GM19468 (cell line): ENCODE measurements at regions not wholly inside any gene's neighbourhood (a gene's known extent, or its start where the extent isn't known, plus 50 kb on each side); places are given as distances from the start of the nearest gene placed in this dataset.
"Not testable (repeated sequence)": the region's sequence is repeated elsewhere in the genome, so short reads cannot be mapped to it uniquely, and the experiment has no call there.

Experiments used
- ATAC-seq: cut with Tn5 transposase; IDR thresholded peaks from one replicate; pipeline ENCODE4 v1.9.1; 2021; ENCODE audit warnings: mild to moderate bottlenecking, moderate library complexity, moderate number of reproducible peaks; ENCODE audit not compliant: unreplicated experiment; ENCODE audit errors: extremely low read depth

GRCh38 chr7:115306586-115306985 lies 384.7 kb downstream of the MDFIC start:
- no peak for ATAC-seq

GRCh38 chr7:115300231-115300870 lies 378.5 kb downstream of the MDFIC start:
- no peak for ATAC-seq

DNA sequence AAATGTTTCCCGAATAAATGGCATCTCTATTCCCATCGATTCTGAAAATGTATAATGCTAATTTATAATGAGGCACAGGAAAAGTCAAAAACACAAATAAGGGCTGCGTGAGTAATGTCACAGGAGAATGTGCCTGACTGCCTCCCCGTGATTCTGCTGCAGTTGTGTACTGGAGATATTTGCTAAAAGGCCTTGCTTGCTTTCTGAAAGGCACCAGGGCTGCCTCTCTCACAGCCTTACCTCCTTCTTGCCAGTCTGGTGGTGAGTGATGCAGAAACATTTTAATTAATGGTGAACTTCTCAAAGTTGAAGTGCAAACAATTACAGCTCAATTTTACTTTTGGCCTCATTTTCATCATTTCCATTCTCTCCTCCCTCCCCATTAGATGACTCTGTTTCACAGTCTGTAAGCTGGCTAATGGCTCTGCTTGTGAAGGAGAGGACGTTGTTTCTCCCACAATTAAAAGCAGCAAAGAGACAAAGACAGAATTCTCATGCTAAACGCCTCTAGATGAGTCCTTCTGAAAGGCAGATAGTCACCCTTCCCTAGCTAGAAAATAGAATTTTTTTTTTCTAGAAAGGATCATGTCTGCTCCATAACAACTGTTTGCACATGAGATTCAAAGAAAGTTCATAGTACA lies 377.6 kb downstream of the MDFIC start:
- ATAC-seq, result no peak

GRCh38 chr7:115297656-115298055 lies 375.8 kb downstream of the MDFIC start:
- no peak for ATAC-seq

DNA sequence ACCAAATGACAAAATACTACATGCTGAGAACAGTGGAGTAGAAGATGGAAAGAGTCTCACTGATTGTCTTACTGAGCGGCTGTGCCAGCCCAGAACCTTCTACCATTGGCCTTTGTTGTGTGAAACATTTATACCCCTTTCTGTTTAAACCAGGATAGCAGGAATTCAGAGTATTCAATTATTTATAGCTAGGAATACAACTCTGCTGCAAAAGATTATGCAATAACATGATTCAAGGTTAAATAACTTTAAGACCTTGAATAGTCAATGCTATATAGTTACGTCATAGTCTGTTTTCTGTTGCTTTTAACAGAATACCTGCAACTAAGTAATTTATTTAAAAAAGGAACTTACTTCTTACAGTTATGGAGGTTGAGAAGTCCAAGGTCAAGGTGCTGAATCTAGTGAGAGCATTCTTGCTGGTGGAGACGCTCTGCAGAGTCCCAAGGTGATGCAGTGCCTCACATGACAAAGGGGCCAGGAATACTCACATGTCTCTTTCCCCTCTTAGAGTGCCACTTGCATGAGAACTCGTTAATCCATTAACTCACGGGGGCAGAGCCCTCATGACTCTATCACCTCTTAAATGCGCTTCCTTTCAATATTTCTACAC lies 371.8 kb downstream of the MDFIC start:
- no peak for ATAC-seq

GRCh38 chr7:115292381-115292780 lies 370.5 kb downstream of the MDFIC start:
- no peak for ATAC-seq

- ATAC-seq, result no peak
Observed at GRCh38 chr7:115289971-115290370, 368.1 kb downstream of the MDFIC start.

DNA sequence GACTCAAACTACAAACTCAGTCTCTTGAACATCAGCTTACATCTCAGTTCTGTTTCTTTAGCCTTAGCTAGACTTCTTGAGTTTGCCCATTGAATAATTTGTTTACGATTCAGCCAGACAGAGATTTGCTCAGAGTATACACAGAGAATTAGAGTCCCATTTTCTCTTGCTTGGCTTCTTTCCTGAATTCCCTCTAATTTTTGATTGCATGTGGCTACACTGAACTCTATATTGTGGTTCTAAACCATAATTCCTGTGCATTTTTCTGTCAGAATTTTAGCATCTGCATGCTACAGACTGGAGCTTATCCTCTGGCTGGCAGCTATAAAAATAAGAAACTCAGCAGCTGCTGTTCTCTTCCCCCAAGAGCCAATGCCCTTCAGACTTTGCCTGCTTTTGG lies 354.9 kb downstream of the MDFIC start:
- ATAC-seq, result no peak

- ATAC-seq, result not testable (repeated sequence)
Observed at GRCh38 chr7:115273855-115274254, 352.0 kb downstream of the MDFIC start.

GRCh38 chr7:115273139-115273772 lies 351.4 kb downstream of the MDFIC start:
- ATAC-seq, result no peak

GRCh38 chr7:115271332-115272235 lies 349.7 kb downstream of the MDFIC start:
- no peak for ATAC-seq

DNA sequence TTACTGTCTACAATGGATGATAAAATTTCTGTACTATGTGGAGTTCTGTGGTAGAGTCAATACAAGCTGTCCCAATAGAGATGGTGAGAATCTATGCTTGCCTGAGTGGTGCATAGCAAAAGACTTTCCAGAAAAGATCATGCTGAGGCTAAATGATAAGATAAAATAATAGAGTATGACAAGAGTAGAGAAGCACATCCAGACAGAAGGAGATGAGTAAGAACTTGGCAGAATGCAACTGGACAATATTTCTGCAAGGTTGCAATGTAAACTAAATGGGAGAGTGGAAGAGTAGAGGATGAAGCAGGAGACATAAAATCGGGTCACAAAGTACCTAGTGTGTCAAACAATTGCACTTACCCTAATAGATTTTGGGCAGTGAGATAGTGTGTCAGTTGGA lies 347.6 kb downstream of the MDFIC start:
- ATAC-seq, result no peak

GRCh38 chr7:115267503-115267902 lies 345.6 kb downstream of the MDFIC start:
- no peak for ATAC-seq

DNA sequence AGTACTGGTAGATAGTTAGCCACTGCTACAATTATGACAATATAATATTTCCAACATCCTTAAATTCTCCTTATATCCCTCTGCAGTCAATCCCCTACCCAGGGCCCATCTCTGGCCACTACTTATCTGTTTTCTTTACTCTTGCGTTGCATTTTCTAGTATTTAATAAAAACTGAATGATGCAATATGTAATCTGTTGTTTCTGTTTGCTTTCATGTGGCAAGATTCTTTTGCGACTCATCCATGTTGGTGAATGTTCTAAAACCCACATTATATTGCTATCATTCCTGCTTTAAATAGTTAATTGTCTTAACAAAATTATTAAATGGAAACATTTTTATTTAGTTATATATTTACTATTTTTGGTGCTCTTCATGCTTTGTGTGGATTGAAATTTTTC lies 338.5 kb downstream of the MDFIC start:
- no peak for ATAC-seq

DNA sequence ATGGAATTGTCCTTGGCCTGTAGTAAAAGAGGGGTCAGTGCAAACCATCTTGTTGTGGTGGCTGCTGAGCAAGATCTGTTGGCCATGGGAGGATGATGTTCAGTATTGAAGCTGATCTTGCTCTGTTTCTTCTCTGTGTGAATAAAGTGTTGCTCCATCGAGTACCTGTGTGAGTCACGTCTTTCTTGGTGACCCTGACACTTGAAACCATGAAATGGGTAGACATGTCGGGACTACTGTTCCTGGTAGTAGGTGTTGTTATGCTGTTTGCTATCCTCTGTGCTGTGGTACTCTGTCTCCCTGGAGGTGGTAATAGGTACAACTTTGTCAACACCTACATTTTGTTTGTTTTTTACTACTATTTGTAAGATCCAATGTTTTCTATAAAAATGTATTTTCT lies 330.6 kb downstream of the MDFIC start:
- ATAC-seq, result no peak

- no peak for ATAC-seq
Observed at GRCh38 chr7:115249080-115249479, 327.2 kb downstream of the MDFIC start.

GRCh38 chr7:115241151-115241550 lies 319.3 kb downstream of the MDFIC start:
- ATAC-seq, result no peak

DNA sequence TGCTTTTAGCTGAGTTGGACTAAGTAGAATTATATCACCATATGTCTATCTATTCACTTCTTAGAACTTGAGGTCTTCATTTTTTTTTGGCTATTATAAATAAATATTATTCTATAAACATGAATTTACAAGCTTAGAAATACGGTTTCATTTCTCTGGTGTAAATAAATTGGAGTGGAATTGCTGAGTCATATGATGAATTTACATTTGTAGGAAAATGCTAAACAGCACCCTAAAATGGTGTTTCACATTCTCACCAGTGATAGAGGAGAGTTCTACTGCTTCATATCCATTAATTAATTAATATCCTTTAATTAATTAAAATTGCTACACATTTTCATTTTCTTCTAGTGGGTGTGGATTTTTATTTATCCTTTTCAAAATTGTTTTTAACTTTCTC lies 318.3 kb downstream of the MDFIC start:
- no peak for ATAC-seq

GRCh38 chr7:115235075-115235474 lies 313.2 kb downstream of the MDFIC start:
- ATAC-seq, result no peak

GRCh38 chr7:115233809-115234208 lies 311.9 kb downstream of the MDFIC start:
- no peak for ATAC-seq
